GM10248 (cell line): ENCODE measurements at regions not wholly inside any gene's neighbourhood (a gene's known extent, or its start where the extent isn't known, plus 50 kb on each side); places are given as distances from the start of the nearest gene placed in this dataset.

Experiments
- CTCF ChIA-PET: fragments of 300-600 bp; sonication (Branson Sonifier 250); formaldehyde crosslinking; extraction: SDS; loops from one replicate; lab custom pipeline; 2021; ENCODE audit warnings: antibody characterized with exemption; lab: Yijun Ruan, JAX
- POLR2A ChIA-PET: fragments of 350-650 bp; sonication (Branson Sonifier 250); formaldehyde crosslinking; extraction: SDS; loops from one replicate; lab custom pipeline; 2020; ENCODE audit warnings: antibody characterized with exemption; lab: Yijun Ruan, JAX
- DNase-seq: peaks from one replicate; pipeline ENCODE4 v3.0.0; 2012; ENCODE audit errors: extremely low spot score
- TF ChIP-seq, protein P1 (sequence below): IDR thresholded peaks from 2 replicates; pipeline ENCODE4 v1.5.1; 2012; ENCODE audit warnings: mild to moderate bottlenecking, low read depth; ENCODE audit errors: extremely low read depth, missing control alignments, control extremely low read depth

DNA sequence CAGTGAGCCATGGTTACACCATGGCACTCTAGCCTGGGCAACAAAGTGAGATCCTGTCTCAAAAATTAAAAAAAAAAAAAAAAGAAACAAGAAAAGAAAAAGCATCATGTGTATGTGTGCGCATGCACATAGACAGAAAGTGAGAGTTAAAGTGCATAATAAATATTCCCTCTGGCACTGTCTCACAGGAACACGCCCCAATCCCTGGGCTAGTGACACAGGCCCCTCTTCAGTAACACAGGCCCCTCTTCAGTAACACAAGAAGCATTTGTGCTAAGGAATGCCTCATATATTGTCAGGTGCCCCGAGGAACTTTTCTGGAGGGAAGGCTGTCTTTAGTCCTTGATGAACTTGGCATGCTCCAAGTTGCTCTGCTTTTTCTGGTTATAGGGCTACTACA is 57.5 kb downstream of the RPL27A start:
- ChIA-PET POLR2A (no interaction called here), CTCF (no interaction called here)
- TF ChIP-seq, protein P1, sequence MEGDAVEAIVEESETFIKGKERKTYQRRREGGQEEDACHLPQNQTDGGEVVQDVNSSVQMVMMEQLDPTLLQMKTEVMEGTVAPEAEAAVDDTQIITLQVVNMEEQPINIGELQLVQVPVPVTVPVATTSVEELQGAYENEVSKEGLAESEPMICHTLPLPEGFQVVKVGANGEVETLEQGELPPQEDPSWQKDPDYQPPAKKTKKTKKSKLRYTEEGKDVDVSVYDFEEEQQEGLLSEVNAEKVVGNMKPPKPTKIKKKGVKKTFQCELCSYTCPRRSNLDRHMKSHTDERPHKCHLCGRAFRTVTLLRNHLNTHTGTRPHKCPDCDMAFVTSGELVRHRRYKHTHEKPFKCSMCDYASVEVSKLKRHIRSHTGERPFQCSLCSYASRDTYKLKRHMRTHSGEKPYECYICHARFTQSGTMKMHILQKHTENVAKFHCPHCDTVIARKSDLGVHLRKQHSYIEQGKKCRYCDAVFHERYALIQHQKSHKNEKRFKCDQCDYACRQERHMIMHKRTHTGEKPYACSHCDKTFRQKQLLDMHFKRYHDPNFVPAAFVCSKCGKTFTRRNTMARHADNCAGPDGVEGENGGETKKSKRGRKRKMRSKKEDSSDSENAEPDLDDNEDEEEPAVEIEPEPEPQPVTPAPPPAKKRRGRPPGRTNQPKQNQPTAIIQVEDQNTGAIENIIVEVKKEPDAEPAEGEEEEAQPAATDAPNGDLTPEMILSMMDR, result no peak
- DNase-seq, result no peak

GRCh38 chr11:8744423-8744822 is 61.8 kb downstream of the RPL27A start:
- TF ChIP-seq, protein P1, result no peak
- ChIA-PET CTCF (interaction anchor here (1.2 to 1.6 kb wide), 2 partner anchors 12 to 13 kb away, joined by 3 to 4 read pairs; no protein-coding TSS in a partner anchor), POLR2A (no interaction called here)
- DNase-seq, result no peak

DNA sequence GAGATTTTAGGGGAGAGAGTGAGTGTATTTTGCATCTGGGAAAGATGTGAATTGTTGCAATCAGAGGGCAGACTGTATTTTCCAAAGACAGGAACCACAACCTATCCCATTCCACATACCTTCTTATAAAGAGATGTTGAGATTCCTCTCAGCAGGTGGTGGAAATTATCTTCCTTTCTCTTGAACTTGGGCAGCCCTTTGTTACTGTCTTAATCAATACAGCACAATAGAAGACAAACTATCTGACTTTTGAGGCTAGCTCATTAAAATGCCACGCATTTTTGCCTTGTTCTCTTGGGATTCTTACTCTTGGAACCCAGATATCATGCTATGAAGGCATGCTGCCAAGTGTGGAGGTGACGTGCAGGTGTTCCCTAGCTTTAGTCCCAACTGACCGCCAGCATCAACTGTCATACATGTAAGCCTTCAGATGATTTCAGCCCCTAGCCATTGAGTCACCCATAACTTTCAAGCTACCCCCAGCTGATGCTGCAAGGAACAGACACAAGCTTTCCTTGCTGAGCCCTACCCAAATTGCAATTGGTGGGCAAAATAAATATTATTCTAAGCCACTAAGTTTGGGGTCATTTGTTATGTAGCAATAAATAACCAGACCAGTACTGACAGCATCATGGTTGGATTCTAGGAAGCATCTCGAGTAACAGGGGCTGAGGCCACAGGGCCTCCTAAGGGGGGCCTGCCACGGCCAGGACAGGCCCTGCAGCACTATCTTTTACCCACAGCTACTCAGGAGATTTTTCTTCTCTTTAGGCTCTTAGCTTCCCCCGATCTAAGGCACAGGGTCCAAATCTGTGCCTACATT is 63.0 kb downstream of the RPL27A start:
- CTCF ChIA-PET, result interaction anchor here (0.8 to 1.6 kb wide), 3 partner anchors 9 to 43 kb away, joined by 3 to 4 read pairs (median 3); no protein-coding TSS in a partner anchor
- TF ChIP-seq, protein P1, result no peak
- POLR2A ChIA-PET, result no interaction called here
- no peak for DNase-seq

- no peak for DNase-seq
- POLR2A ChIA-PET, result no interaction called here
- CTCF ChIA-PET, result interaction anchor here (0.9 to 1.6 kb wide), 3 partner anchors 11 to 44 kb away, joined by 3 to 4 read pairs (median 3); no protein-coding TSS in a partner anchor
- TF ChIP-seq, protein P1, result no peak
Observed at GRCh38 chr11:8746331-8746974, 63.9 kb downstream of the RPL27A start.

DNA sequence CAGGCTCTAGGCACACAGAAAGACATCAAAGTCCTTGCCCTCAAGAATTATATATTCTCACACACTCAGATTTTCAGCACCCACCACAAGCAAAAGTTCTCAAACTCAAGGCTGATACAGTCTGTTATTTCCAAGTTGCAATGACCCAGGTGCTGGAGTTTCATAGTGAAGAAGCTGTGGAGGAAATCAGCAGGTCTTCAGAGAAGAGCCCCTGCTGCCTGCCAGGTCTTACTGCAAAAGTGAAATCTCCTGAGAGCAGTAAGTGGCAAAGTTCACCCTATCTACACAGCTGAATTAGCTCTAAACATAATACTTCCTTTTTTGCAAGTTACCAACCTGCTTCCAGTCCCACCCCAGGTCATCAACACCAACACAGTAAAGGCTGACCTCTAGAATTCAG is 64.6 kb downstream of the RPL27A start:
- TF ChIP-seq, protein P1, result no peak
- CTCF ChIA-PET, result interaction anchor here (0.9 to 1.5 kb wide), 2 partner anchors 11 to 45 kb away, joined by 3 read pairs; no protein-coding TSS in a partner anchor
- DNase-seq, result no peak
- POLR2A ChIA-PET, result no interaction called here

DNA sequence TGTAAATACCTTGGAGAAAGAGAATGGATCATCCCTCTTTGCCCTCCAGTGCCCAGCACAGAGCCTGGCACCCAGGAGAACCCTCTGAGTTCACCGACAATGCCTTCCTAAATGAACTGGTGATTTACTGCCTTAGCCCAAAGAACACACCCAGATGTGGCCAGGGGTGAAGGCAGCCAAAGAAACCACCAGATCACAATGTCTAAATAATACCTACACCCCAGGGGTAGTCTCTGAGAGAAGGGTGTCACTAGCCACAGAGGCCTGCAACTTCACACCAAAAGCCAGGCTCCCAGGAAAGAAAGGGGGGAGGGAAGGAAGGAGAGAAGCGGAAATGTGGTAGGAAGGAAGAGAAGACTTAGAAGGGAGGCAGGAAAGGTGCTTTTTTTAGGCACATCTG is 65.7 kb downstream of the RPL27A start:
- TF ChIP-seq, protein P1, result no peak
- CTCF ChIA-PET, result no interaction called here
- POLR2A ChIA-PET, result no interaction called here
- no peak for DNase-seq
